SW 1271 (cell line): ENCODE measurements at regions not wholly inside any gene's neighbourhood (a gene's known extent, or its start where the extent isn't known, plus 50 kb on each side); places are given as distances from the start of the nearest gene placed in this dataset.

Experiments
- DNase-seq, 2 experiments: peaks; one replicate each; lab custom pipeline; 2025; lab: John Stamatoyannopoulos, UW

- peak in 1 of 2 experiments; percentile 71 for DNase-seq
Measured at GRCh38 chr5:93682471-93683404, 58.7 kb downstream of the POU5F2 start.

DNA sequence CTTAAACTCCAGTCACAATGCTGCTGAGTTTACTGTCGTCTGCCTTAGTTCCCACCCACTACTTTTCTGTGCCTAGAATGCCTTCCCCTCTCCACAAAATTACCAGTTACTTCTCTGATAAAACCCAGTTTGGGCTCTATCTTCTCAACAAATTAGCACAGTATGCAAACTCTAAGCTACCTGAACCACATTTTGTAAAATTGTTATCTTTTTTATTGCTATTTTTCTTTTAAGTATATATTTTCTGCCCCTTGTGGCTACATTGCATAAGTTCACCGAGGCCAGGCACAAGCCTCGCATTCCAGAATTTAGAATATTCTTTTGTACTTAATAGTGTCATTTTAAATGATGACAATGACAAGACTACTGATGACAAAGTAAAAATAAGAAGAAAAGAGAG, 60.0 kb downstream of the POU5F2 start:
- DNase-seq, result peak in 1 of 2 experiments; percentile 27

DNA sequence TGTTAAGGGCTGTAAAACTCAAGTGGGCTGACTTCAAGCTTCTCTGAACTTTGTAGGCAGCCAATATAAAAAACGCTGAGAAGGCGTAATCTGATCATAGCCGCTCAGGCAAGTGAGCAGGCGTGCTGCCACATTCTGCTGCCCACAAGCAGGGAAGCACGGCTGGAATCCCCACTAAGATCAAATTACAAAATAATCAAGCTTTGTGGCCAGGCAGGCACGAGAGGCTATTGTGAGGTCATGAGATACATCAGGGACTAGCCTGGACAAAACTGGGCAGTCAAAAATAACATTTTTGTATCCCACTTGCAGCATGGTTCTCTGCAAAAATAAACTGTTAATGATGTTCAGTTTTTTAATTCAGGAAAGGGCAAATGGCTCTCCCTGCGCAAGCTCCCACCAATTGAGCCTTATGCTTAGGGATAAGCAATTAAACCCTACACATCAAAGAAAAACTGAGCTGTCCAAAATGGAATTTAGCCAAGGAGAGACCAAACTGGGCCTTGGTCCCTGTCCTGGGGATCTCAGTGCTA, 64.0 kb downstream of the POU5F2 start:
- DNase-seq, result peak; percentile 18 to 77

- DNase-seq, result no peak
Measured at GRCh38 chr5:93676704-93677103, 64.7 kb downstream of the POU5F2 start.

DNA sequence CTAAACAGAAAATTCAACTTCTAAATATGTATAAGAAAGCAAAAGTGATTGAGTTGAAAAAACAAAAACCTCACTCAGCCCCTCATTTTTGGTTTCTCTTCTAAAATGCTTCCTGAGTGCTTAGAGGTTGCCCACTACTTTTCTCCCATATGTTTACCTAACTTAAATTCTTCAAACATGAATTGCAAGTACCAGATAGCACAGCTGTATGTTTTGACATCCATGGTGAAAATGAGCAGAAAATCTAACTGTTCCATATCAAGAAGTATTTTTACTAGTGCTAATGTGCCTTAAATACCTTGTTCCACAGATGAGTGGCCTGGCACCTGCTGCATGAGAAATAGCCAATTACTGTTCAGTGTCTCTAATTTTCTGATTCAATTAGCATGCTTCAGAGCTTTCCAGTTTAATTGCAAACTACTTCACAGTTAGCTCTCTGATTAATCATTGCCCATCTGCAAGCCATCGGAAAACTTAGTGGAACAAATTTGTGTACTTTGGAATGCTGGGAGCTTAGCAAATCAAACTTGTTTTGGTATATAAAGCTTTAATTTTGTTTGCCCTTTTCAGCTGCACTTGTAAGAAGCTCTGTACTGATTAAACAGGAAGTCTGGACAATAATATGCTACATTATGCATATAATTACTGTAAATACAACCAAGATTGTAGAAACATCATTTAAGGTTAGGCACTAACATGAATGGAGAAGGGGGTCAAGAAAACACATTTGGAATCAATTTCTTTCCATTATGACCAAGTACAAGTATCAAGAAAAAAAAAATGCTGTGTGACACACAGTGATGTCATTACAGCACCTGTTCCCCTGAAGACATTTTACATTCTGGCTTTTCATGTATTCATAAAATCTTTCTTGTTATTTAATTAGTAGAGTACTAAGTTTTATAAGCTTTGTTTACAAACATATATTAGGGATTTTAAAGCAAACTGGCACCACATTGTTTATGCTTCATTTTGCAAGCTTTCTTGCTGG, 65.6 kb downstream of the POU5F2 start:
- no peak for DNase-seq

GRCh38 chr5:93674866-93675459, 66.4 kb downstream of the POU5F2 start:
- DNase-seq, result no peak

DNA sequence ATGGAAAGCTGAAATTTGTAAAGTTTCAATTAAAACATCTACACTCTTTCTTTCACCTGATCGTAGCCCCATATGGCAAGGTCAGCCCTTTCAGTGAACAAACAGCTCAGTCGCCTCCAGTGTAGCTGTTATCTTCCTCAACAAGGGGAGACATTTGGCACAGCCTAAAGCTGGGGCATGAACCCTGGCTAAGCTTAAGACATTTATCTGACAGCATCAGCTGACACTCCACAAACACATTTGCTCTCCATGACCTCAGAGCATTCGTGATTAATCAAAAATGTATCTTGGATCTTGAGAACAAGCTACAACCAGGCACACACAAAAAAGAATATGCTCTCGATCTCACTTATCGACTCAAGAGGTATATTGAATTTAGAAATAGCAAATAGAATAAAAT, 67.3 kb downstream of the POU5F2 start:
- DNase-seq, result no peak

GRCh38 chr5:93673316-93673954, 68.0 kb downstream of the POU5F2 start:
- no peak for DNase-seq

DNA sequence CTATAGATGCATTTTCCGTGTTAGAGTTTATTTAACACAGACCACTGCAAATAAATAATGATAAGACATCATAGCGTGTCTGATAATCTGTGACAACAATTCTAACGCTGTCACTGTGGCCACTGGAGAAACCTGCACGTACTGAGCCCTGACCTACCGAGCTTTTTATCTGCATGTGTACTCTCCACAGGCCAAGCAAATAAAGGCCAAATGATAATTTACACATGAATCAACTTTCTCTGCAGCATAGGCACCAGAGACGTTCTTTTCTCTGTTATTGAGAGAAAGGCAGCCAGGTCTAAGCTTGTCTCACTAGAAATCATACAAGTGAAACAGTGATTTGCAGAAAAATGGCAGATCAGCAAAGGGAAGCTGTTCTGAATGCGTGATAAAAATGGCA, 75.8 kb downstream of the POU5F2 start:
- DNase-seq, result no peak

DNA sequence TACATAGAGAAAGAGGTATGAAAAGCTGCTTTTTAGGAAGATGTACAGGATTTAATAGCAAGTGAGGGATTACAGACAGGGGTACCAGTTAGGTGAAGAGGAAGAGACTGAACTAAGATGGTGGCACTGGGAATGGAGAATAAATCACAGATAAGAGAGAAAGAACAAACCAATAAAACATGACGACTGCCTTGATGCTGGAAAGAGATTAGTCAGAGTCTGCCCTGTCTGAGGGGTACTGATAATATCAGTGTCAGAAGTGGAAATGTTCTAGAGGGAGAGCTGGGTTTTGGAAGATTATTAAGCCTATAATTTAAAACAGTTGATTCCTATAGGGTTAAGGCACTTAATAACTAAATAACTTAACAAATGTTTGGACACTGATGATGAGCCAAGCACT, 77.7 kb downstream of the NR2F1 start:
- DNase-seq, result no peak

GRCh38 chr5:93658044-93658443, 75.0 kb downstream of the NR2F1 start:
- DNase-seq, result no peak

DNA sequence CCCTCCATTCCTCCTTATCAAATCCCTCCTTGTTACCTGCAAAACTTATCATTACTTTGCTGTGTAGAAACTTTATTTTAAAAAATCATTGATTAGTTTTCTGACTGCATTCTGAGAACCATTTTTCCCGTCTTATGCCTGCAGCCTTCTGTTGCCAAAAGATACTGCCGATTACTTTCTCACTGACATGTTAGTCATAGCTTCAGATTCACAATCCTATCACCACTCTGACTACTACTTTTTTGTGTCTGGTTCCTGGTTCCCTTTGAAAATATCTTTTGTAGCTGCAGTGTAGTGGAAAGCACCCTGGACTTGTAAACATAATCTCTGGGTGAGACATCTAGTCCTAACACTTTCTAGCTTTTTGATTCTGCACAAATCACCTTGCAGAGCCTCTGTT, 71.7 kb downstream of the NR2F1 start:
- no peak for DNase-seq

DNA sequence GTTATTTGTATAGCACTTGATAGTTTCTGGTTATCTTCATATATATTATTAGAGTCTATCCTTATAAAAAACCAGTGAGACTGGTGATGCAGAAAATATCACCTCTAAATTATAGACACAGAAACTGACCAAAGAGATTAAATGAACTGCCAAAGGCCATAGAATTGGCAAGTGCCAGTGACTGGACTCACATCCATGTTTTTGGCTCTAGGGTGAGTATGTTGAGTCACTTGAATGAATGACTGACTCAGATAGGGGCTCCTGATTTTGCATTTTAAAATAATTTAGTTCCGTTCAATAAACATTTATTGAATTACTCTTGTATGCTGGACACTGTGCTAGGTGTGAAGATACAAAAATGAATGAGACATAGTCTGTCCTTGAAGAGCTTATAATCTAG, 70.7 kb downstream of the NR2F1 start:
- no peak for DNase-seq

- DNase-seq, result no peak
Measured at GRCh38 chr5:93649234-93649900, 66.3 kb downstream of the NR2F1 start.

GRCh38 chr5:93644760-93645159, 61.7 kb downstream of the NR2F1 start:
- no peak for DNase-seq
